SK-N-SH (cell line): ENCODE measurements at regions not wholly inside any gene's neighbourhood (a gene's known extent, or its start where the extent isn't known, plus 50 kb on each side); places are given as distances from the start of the nearest gene placed in this dataset.

ENCODE experiments used
- CTCF ChIA-PET: fragments of 300-600, 350-600 bp; formaldehyde crosslinking; extraction: SDS; loops from one replicate; lab custom pipeline; 2021; lab: Yijun Ruan, JAX
- POLR2A ChIA-PET: fragments of 350-600 bp; sonication (Branson Sonifier 250); formaldehyde crosslinking; extraction: SDS; loops from one replicate; lab custom pipeline; 2020; ENCODE audit warnings: antibody characterized with exemption, inconsistent platforms; lab: Yijun Ruan, JAX
- DNase-seq: peaks from one replicate; pipeline ENCODE4 v3.0.0; 2012
- H2AFZ ChIP-seq: fragments of 200-600 bp; sonication (generic); 2 replicates; pipeline ENCODE4 v1.8.1; 2016; ENCODE audit warnings: antibody characterized with exemption, mild to moderate bottlenecking, low read depth
- H3F3A ChIP-seq: fragments of 200-600 bp; sonication (generic); replicated peaks from 2 replicates; pipeline ENCODE3; 2016; ENCODE audit warnings: antibody characterized with exemption, mild to moderate bottlenecking; ENCODE audit not compliant: insufficient read depth
- H3K27ac ChIP-seq, 2 experiments: fragments of 200-500 bp in 1 of 2; fragments of 200-600 bp in 1 of 2; sonication (Bioruptor generic) in 1 of 2; sonication (generic), shearing (Covaris generic) in 1 of 2; 2 replicates each; pipeline versions ENCODE4 v1.5.1 to v1.6.1; 2014 to 2016; ENCODE audit warnings: low read depth in 2 of 2, inconsistent platforms in 1 of 2, low read length in 1 of 2, mild to moderate bottlenecking in 1 of 2, mixed read lengths in 1 of 2
- H3K27me3 ChIP-seq: fragments of 200-600 bp; sonication (generic), shearing (Covaris generic); 2 replicates; pipeline ENCODE4 v1.6.1; 2016; ENCODE audit warnings: mixed run types; ENCODE audit not compliant: insufficient read depth
- H3K36me3 ChIP-seq, 2 experiments: fragments of 200-500 bp in 1 of 2; fragments of 200-600 bp in 1 of 2; sonication (Bioruptor generic) in 1 of 2; sonication (generic) in 1 of 2; replicated peaks in 1 of 2; 2 replicates each; pipeline versions ENCODE3 to v1.5.1; 2014 to 2016; ENCODE audit warnings: low read length in 1 of 2, mild to moderate bottlenecking in 1 of 2; ENCODE audit not compliant: insufficient read depth in 2 of 2, control insufficient read depth in 1 of 2
- H3K4me1 ChIP-seq, 2 experiments: fragments of 200-500 bp in 1 of 2; fragments of 200-600 bp in 1 of 2; sonication (Bioruptor generic) in 1 of 2; sonication (generic), shearing (Covaris generic) in 1 of 2; 2 replicates each; pipeline versions ENCODE4 v1.5.1 to v1.6.1; 2014 to 2016; ENCODE audit warnings: low read depth in 1 of 2, low read length in 1 of 2, mixed run types in 1 of 2; ENCODE audit not compliant: insufficient read depth in 2 of 2, control insufficient read depth in 1 of 2
- H3K4me2 ChIP-seq: fragments of 200-600 bp; sonication (generic), shearing (Covaris generic); 2 replicates; pipeline ENCODE4 v1.6.1; 2017; ENCODE audit warnings: mixed run types
- H3K4me3 ChIP-seq, 2 experiments: fragments of 200-500 bp in 1 of 2; fragments of 200-600 bp in 1 of 2; sonication (Bioruptor generic) in 1 of 2; sonication (generic), shearing (Covaris generic) in 1 of 2; 2 replicates each; pipeline versions ENCODE4 v1.5.1 to v1.8.1; 2014 to 2016; ENCODE audit warnings: low read depth in 2 of 2, inconsistent platforms in 1 of 2, low read length in 1 of 2, mild to moderate bottlenecking in 1 of 2, mixed read lengths in 1 of 2, moderate library complexity in 1 of 2
- H3K79me2 ChIP-seq: fragments of 200-600 bp; sonication (generic); 2 replicates; pipeline ENCODE4 v1.8.1; 2017; ENCODE audit warnings: mild to moderate bottlenecking; ENCODE audit not compliant: insufficient read depth
- H3K9ac ChIP-seq: fragments of 200-600 bp; sonication (generic); 2 replicates; pipeline ENCODE4 v1.6.1; 2017; ENCODE audit warnings: mixed run types
- H3K9me2 ChIP-seq: fragments of 200-600 bp; sonication (generic); 2 replicates; pipeline ENCODE4 v1.6.1; 2017; ENCODE audit warnings: mixed run types
- H3K9me3 ChIP-seq: fragments of 200-600 bp; sonication (generic); 2 replicates; pipeline ENCODE4 v1.6.1; 2017; ENCODE audit warnings: mixed run types, mild to moderate bottlenecking, moderate library complexity
- H4K20me1 ChIP-seq: fragments of 200-600 bp; sonication (generic); 2 replicates; pipeline ENCODE4 v1.6.1; 2017; ENCODE audit warnings: mild to moderate bottlenecking, mixed run types; ENCODE audit not compliant: insufficient read depth
- ELF1 ChIP-seq: IDR thresholded peaks from 2 replicates; pipeline ENCODE4 v1.4.0; 2012
- GABPA ChIP-seq: IDR thresholded peaks from 2 replicates; pipeline ENCODE4 v1.4.0; 2012; ENCODE audit warnings: low read depth, mild to moderate bottlenecking
- RAD21 ChIP-seq: IDR thresholded peaks from 2 replicates; pipeline ENCODE4 v1.6.1; 2012; ENCODE audit warnings: mild to moderate bottlenecking, low read length
- SIN3A ChIP-seq: IDR thresholded peaks from 2 replicates; pipeline ENCODE4 v1.6.1; 2012; ENCODE audit warnings: low read depth, mild to moderate bottlenecking, low read length, moderate library complexity, borderline replicate concordance
- TAF1 ChIP-seq: IDR thresholded peaks from 2 replicates; pipeline ENCODE4 v1.6.1; 2012; ENCODE audit warnings: low read depth, mild to moderate bottlenecking, low read length, moderate library complexity, borderline replicate concordance
- TCF12 ChIP-seq: IDR thresholded peaks from 2 replicates; pipeline ENCODE4 v1.4.0; 2012
- TEAD4 ChIP-seq: IDR thresholded peaks from 2 replicates; pipeline ENCODE4 v1.4.0; 2012; ENCODE audit warnings: mild to moderate bottlenecking, borderline replicate concordance; ENCODE audit not compliant: insufficient read depth
- YY1 ChIP-seq: IDR thresholded peaks from 2 replicates; pipeline ENCODE4 v1.4.0; 2012; ENCODE audit warnings: low read depth, mild to moderate bottlenecking
- TF ChIP-seq, protein P1 (sequence below): fragments of 150-350 bp; IDR thresholded peaks from 2 replicates; pipeline ENCODE4 v1.6.1; 2017; ENCODE audit warnings: antibody characterized with exemption, low read length, low read depth, borderline replicate concordance
- TF ChIP-seq, protein P2 (sequence below): IDR thresholded peaks from 2 replicates; pipeline ENCODE4 v1.4.0; 2012; ENCODE audit warnings: low read depth, borderline replicate concordance
- TF ChIP-seq, protein P3 (sequence below): fragments of 200-600 bp; sonication (generic); IDR thresholded peaks from 2 replicates; pipeline ENCODE4 v1.6.1; 2017; ENCODE audit warnings: antibody characterized with exemption, mild to moderate bottlenecking, moderate library complexity
- TF ChIP-seq, protein P4 (sequence below): fragments of 150-350 bp; IDR thresholded peaks from 2 replicates; pipeline ENCODE4 v1.6.1; 2016; ENCODE audit warnings: mild to moderate bottlenecking, low read depth, low read length
- TF ChIP-seq, protein P5 (sequence below): IDR thresholded peaks from 2 replicates; pipeline ENCODE4 v1.4.0; 2012; ENCODE audit warnings: low read depth

DNA sequence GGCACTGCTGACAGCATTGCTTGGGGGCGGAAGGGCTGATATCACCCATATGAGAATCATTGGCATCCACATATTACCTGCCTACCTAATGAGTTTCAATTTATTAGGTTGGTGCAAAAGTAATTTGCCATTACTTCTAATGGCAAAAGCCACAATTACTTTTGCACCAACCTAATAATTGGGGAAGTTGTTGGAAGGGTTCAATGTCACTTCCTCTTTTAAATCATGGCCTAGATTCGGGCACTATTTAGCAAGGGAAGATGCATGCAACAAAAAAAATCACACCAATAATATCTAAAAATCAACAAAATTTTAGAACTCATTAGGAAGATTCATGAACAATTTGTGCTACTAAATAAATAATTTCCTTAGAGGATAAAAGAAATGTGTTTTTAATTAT, 56.0 kb upstream of the AGTR1 start (continued):
- TF ChIP-seq, protein P1, sequence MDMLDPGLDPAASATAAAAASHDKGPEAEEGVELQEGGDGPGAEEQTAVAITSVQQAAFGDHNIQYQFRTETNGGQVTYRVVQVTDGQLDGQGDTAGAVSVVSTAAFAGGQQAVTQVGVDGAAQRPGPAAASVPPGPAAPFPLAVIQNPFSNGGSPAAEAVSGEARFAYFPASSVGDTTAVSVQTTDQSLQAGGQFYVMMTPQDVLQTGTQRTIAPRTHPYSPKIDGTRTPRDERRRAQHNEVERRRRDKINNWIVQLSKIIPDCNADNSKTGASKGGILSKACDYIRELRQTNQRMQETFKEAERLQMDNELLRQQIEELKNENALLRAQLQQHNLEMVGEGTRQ: no peak

DNA sequence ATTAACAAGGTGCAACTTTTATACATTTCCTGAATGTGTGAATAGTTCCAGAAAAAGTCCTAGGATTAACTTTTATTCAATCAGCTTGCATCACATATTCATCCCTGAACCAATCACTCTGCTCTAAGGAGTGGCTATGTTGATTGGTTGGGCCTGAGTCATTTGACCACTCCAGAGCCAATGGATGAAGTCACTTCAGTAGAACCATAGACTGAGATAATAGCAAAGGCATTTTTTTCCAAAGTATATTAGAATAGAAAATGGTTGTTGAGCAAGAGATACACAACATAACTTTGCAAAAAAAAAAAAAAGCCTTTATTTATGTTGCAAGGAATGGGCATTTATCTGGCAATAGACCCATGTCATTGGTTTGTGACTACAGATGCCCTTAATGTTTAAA, 55.5 kb upstream of the AGTR1 start:
- TF ChIP-seq, protein P1: no peak
- TF ChIP-seq TEAD4 (no peak), TAF1 (no peak), ELF1 (no peak), YY1 (no peak), RAD21 (no peak), TCF12 (no peak), SIN3A (no peak), GABPA (no peak)
- TF ChIP-seq, protein P2, sequence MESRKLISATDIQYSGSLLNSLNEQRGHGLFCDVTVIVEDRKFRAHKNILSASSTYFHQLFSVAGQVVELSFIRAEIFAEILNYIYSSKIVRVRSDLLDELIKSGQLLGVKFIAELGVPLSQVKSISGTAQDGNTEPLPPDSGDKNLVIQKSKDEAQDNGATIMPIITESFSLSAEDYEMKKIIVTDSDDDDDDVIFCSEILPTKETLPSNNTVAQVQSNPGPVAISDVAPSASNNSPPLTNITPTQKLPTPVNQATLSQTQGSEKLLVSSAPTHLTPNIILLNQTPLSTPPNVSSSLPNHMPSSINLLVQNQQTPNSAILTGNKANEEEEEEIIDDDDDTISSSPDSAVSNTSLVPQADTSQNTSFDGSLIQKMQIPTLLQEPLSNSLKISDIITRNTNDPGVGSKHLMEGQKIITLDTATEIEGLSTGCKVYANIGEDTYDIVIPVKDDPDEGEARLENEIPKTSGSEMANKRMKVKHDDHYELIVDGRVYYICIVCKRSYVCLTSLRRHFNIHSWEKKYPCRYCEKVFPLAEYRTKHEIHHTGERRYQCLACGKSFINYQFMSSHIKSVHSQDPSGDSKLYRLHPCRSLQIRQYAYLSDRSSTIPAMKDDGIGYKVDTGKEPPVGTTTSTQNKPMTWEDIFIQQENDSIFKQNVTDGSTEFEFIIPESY: no peak
- TF ChIP-seq, protein P3, sequence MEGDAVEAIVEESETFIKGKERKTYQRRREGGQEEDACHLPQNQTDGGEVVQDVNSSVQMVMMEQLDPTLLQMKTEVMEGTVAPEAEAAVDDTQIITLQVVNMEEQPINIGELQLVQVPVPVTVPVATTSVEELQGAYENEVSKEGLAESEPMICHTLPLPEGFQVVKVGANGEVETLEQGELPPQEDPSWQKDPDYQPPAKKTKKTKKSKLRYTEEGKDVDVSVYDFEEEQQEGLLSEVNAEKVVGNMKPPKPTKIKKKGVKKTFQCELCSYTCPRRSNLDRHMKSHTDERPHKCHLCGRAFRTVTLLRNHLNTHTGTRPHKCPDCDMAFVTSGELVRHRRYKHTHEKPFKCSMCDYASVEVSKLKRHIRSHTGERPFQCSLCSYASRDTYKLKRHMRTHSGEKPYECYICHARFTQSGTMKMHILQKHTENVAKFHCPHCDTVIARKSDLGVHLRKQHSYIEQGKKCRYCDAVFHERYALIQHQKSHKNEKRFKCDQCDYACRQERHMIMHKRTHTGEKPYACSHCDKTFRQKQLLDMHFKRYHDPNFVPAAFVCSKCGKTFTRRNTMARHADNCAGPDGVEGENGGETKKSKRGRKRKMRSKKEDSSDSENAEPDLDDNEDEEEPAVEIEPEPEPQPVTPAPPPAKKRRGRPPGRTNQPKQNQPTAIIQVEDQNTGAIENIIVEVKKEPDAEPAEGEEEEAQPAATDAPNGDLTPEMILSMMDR: no peak
- TF ChIP-seq, protein P4, sequence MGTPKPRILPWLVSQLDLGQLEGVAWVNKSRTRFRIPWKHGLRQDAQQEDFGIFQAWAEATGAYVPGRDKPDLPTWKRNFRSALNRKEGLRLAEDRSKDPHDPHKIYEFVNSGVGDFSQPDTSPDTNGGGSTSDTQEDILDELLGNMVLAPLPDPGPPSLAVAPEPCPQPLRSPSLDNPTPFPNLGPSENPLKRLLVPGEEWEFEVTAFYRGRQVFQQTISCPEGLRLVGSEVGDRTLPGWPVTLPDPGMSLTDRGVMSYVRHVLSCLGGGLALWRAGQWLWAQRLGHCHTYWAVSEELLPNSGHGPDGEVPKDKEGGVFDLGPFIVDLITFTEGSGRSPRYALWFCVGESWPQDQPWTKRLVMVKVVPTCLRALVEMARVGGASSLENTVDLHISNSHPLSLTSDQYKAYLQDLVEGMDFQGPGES: no peak
- TF ChIP-seq, protein P5, sequence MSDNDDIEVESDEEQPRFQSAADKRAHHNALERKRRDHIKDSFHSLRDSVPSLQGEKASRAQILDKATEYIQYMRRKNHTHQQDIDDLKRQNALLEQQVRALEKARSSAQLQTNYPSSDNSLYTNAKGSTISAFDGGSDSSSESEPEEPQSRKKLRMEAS: no peak
- TF ChIP-seq, all 33 proteins: peak for 0
- H3K9ac ChIP-seq: no peak overlapping the region
- no peaks in the 10 kb centered on the region for H3K9me2 ChIP-seq
- no peaks in the 10 kb centered on the region for H3F3A ChIP-seq
- H2AFZ ChIP-seq: no peak overlapping the region
- no peak overlapping the region for H3K4me3 ChIP-seq
- ChIA-PET CTCF (interaction anchor here (1.8 kb wide), 1 partner anchor 17 kb away, joined by 4 read pairs; no protein-coding TSS in a partner anchor), POLR2A (no interaction called here)
- no peaks in the 10 kb centered on the region for H3K27me3 ChIP-seq
- H4K20me1 ChIP-seq: no peaks in the 10 kb centered on the region
- H3K27ac ChIP-seq: no peak overlapping the region
- H3K4me2 ChIP-seq: no peak overlapping the region
- no peaks in the 10 kb centered on the region for H3K36me3 ChIP-seq
- DNase-seq: no peak
- H3K4me1 ChIP-seq: no peaks in the 10 kb centered on the region
- no peaks in the 10 kb centered on the region for H3K79me2 ChIP-seq
- no peaks in the 10 kb centered on the region for H3K9me3 ChIP-seq
